ENCODE measurements at regions not wholly inside any gene's neighbourhood (a gene's known extent, or its start where the extent isn't known, plus 50 kb on each side); places are given as distances from the start of the nearest gene placed in this dataset.
A peak's percentile ranks its signal among the peaks of the same experiment; 100 is the strongest.

DNA sequence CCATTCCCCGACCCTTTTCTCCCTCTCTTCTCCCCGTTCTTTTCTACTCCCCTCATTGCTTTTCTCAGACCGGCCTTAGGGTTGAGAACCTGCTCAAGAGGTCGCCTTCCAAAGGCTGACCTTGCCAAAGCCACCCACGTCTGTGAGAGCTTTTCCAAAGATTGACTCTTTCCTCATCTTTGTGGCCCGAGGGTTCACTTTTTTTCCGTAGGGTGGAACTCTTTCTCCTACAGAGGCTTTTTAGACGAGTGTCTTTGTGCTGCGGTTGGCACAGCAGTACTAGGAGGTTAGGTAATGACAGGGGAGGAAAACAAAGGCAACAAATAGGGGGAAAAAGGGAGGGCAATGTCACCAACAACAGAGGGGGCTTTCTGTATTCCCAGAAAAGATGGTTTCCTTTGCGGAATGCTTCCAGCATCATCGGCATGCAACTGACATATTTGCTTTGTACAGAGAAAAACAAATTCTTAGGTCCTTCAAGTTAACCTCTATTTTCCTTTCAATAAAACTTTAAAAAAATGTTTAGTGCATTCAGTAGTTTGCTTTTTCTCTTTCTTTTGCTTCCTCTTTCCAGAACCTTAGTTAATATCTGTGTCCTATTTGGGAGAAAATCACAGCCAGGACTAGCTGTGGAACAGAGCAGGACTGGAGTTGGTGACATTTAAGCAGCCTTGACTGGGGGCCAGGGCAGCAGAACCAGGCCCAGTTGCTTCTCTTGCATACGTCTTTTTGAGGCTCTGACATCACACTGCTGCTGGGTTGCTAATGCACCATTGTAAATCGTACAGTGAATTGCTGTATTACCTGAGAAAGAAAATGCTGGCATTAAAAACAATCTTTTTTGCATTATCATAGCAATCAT lies 188.1 kb upstream of the FANCL start:
- Histone ChIP-seq H3K27ac (ENCODE audit: low read depth, low read length) (peak overlapping the region; percentile 85), H3K27me3 (ENCODE audit: control insufficient read depth, insufficient read depth, low read length, poor library complexity, severe bottlenecking) (no peaks in the 10 kb centered on the region), H3K4me3 (ENCODE audit: low read length) (peak overlapping the region; percentile 84), H3K36me3 (ENCODE audit: control insufficient read depth, insufficient read depth, low read length) (no peaks in the 10 kb centered on the region), H3K9ac (ENCODE audit: extremely low read depth, low read length, poor library complexity, severe bottlenecking) (peak overlapping the region; percentile 85), H3K9me3 (ENCODE audit: control insufficient read depth, low read length) (no peaks in the 10 kb centered on the region), H3K4me1 (ENCODE audit: control insufficient read depth, insufficient read depth, low read length) (peaks cover 20% of the 10 kb centered on the region)
- no peaks in the 10 kb centered on the region for H3K9me3 Mint-ChIP-seq
- H3K4me1 Mint-ChIP-seq: peaks cover 48% of the 10 kb centered on the region
- H3K27me3 Mint-ChIP-seq (ENCODE audit: insufficient read depth): no peaks in the 10 kb centered on the region
- peaks cover 6% of the 10 kb centered on the region for H3K36me3 Mint-ChIP-seq (ENCODE audit: low read depth)
- WGBS, 2 experiments (ENCODE audit: insufficient coverage in 1 of 2, insufficient read length in 1 of 2): 24 to 25% methylated on average over 6 to 13 of the region's 13 CpGs
- peak overlapping the region; percentile 91 for H3K4me3 Mint-ChIP-seq
- no peak for TF ChIP-seq CTCF (conservative IDR thresholded peaks at IDR 0.05)
- DNase-seq: no peak
- peak overlapping the region; percentile 96 for H3K27ac Mint-ChIP-seq

DNA sequence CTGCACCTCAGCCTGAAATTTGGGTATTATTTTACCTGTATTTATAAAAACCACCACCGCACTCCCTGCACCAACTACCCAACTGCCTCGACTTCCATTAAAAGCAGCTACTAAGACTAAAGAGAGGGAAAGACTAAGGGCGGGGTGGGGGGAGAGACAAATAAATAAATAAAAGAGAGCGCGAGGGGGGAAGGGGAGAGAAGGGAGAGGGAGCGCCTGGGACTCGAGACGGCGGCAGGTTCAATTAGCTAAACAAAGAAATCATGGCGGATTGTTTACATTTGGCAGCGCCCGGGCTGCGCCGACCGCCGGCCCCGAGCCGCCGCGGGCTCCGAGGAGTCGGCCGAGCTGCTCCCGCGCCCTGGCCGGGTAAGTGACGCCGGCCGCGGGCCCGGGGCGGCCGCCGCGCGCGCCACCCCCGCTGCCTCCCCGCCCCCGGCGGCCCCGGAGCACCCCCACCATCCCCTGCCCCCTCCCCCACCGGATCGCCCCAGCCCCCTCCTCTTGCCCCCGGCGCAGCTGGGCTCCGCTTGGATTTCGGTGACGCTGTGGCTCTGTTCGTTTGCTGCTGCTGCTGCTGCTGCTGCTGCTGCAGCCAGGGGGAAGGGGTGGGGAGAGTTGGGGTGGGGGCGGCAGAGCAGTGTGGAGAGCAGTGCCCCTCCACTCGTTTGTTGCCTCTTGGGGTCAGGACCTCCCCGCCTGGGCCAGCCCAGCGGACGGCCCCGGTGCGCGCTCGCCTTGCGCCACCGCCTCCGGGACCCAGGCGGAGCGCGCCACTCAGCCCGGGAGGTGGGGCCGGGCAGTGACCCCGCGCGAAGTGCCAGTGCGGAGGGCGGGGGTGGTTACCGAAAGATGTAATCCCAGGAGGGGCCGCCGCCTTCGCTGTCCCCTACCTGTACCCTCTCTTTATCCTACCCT lies 187.2 kb upstream of the FANCL start:
- Mint-ChIP-seq H3K9me3 (no peaks in the 10 kb centered on the region), H3K27me3 (ENCODE audit: insufficient read depth) (no peaks in the 10 kb centered on the region), H3K27ac (peak overlapping the region; percentile 99), H3K4me1 (peaks cover 41% of the 10 kb centered on the region), H3K4me3 (peak overlapping the region; percentile 91), H3K36me3 (ENCODE audit: low read depth) (peaks cover 6% of the 10 kb centered on the region)
- Histone ChIP-seq H3K4me3 (ENCODE audit: low read length) (peak overlapping the region; percentile 95), H3K36me3 (ENCODE audit: control insufficient read depth, insufficient read depth, low read length) (no peaks in the 10 kb centered on the region), H3K9me3 (ENCODE audit: control insufficient read depth, low read length) (no peaks in the 10 kb centered on the region), H3K9ac (ENCODE audit: extremely low read depth, low read length, poor library complexity, severe bottlenecking) (peak overlapping the region; percentile 94), H3K27me3 (ENCODE audit: control insufficient read depth, insufficient read depth, low read length, poor library complexity, severe bottlenecking) (no peaks in the 10 kb centered on the region), H3K4me1 (ENCODE audit: control insufficient read depth, insufficient read depth, low read length) (peaks cover 20% of the 10 kb centered on the region), H3K27ac (ENCODE audit: low read depth, low read length) (peak overlapping the region; percentile 94)
- peak; percentile 92 for DNase-seq
- 0% methylated on average over 7 to 61 of the region's 76 CpGs for WGBS, 2 experiments (ENCODE audit: insufficient coverage in 1 of 2, insufficient read length in 1 of 2)
- TF ChIP-seq CTCF (conservative IDR thresholded peaks at IDR 0.05): peak; percentile 46

GRCh38 chr2:58427572-58428095 lies 186.5 kb upstream of the FANCL start:
- no peaks in the 10 kb centered on the region for H3K9me3 Mint-ChIP-seq
- Histone ChIP-seq H3K4me1 (ENCODE audit: control insufficient read depth, insufficient read depth, low read length) (peaks cover 16% of the 10 kb centered on the region), H3K9ac (ENCODE audit: extremely low read depth, low read length, poor library complexity, severe bottlenecking) (peak overlapping the region; percentile 94), H3K9me3 (ENCODE audit: control insufficient read depth, low read length) (no peaks in the 10 kb centered on the region), H3K4me3 (ENCODE audit: low read length) (peak overlapping the region; percentile 95), H3K27ac (ENCODE audit: low read depth, low read length) (peak overlapping the region; percentile 94), H3K27me3 (ENCODE audit: control insufficient read depth, insufficient read depth, low read length, poor library complexity, severe bottlenecking) (no peaks in the 10 kb centered on the region), H3K36me3 (ENCODE audit: control insufficient read depth, insufficient read depth, low read length) (no peaks in the 10 kb centered on the region)
- no peaks in the 10 kb centered on the region for H3K27me3 Mint-ChIP-seq (ENCODE audit: insufficient read depth)
- no peak for TF ChIP-seq CTCF (conservative IDR thresholded peaks at IDR 0.05)
- peak overlapping the region; percentile 91 for H3K4me3 Mint-ChIP-seq
- peak; percentile 79 for DNase-seq
- H3K27ac Mint-ChIP-seq: peak overlapping the region; percentile 99
- WGBS, 2 experiments (ENCODE audit: insufficient coverage in 1 of 2, insufficient read length in 1 of 2): 0 to 3% methylated on average over 9 to 28 of the region's 28 CpGs
- peaks cover 36% of the 10 kb centered on the region for H3K4me1 Mint-ChIP-seq
- H3K36me3 Mint-ChIP-seq (ENCODE audit: low read depth): peaks cover 3% of the 10 kb centered on the region

All from endodermal cell (in vitro differentiated cells).